Peyer's patch (tissue), 4 donors: ENCODE measurements at regions not wholly inside any gene's neighbourhood (a gene's known extent, or its start where the extent isn't known, plus 50 kb on each side); places are given as distances from the start of the nearest gene placed in this dataset.

ENCODE experiments used
- POLR2A ChIP-seq, 2 donors: fragments of 450-650 bp; IDR thresholded peaks; one replicate each; pipeline ENCODE4 v1.5.1; 2017; ENCODE audit warnings: antibody characterized with exemption in 2 of 2, mild to moderate bottlenecking in 2 of 2, moderate library complexity in 2 of 2
- TF ChIP-seq, protein P1 (sequence below), 6 experiments: fragments of 450-650 bp in 4 of 6; fragments of 200-600 bp in 2 of 6; sonication (generic) in 1 of 6; IDR thresholded peaks; one replicate each; pipeline ENCODE4 v1.5.1; 2017 to 2019; ENCODE audit warnings: antibody characterized with exemption in 6 of 6, mild to moderate bottlenecking in 3 of 6, moderate library complexity in 1 of 6

- TF ChIP-seq, protein P1, sequence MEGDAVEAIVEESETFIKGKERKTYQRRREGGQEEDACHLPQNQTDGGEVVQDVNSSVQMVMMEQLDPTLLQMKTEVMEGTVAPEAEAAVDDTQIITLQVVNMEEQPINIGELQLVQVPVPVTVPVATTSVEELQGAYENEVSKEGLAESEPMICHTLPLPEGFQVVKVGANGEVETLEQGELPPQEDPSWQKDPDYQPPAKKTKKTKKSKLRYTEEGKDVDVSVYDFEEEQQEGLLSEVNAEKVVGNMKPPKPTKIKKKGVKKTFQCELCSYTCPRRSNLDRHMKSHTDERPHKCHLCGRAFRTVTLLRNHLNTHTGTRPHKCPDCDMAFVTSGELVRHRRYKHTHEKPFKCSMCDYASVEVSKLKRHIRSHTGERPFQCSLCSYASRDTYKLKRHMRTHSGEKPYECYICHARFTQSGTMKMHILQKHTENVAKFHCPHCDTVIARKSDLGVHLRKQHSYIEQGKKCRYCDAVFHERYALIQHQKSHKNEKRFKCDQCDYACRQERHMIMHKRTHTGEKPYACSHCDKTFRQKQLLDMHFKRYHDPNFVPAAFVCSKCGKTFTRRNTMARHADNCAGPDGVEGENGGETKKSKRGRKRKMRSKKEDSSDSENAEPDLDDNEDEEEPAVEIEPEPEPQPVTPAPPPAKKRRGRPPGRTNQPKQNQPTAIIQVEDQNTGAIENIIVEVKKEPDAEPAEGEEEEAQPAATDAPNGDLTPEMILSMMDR (IDR thresholded peaks at IDR 0.05) = no peak
- TF ChIP-seq POLR2A (IDR thresholded peaks at IDR 0.05) = no peak
Observed at GRCh38 chr10:125341611-125342010, 181.2 kb upstream of the CTBP2 start.
